GM12873 (cell line): ENCODE measurements at regions not wholly inside any gene's neighbourhood (a gene's known extent, or its start where the extent isn't known, plus 50 kb on each side); places are given as distances from the start of the nearest gene placed in this dataset.

ENCODE experiments used
- TF ChIP-seq, protein P1 (sequence below): IDR thresholded peaks from 2 replicates; pipeline ENCODE4 v1.5.1; 2012; ENCODE audit warnings: low read depth, mild to moderate bottlenecking, moderate library complexity, low read length, control low read depth; ENCODE audit not compliant: insufficient read depth; ENCODE audit errors: missing control alignments

DNA sequence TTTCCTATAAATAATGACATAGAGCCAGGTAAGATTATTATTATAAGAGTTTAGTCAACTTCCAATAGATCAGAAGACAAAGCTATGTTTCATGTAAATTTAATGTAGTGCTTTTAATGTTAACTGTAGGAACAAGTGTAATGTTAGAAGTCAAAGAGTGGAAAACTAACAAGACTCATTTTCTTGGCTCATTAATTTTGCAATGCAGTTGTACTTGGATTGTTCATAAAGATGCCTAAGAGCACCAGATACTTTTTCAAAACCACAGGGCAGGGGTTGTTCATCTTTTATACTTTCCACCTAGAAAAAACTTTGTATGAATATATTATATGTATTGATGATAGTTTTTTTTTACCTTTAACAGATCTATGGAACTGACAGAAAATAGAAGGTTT lies 1705.3 kb upstream of the CDH9 start:
- TF ChIP-seq, protein P1, sequence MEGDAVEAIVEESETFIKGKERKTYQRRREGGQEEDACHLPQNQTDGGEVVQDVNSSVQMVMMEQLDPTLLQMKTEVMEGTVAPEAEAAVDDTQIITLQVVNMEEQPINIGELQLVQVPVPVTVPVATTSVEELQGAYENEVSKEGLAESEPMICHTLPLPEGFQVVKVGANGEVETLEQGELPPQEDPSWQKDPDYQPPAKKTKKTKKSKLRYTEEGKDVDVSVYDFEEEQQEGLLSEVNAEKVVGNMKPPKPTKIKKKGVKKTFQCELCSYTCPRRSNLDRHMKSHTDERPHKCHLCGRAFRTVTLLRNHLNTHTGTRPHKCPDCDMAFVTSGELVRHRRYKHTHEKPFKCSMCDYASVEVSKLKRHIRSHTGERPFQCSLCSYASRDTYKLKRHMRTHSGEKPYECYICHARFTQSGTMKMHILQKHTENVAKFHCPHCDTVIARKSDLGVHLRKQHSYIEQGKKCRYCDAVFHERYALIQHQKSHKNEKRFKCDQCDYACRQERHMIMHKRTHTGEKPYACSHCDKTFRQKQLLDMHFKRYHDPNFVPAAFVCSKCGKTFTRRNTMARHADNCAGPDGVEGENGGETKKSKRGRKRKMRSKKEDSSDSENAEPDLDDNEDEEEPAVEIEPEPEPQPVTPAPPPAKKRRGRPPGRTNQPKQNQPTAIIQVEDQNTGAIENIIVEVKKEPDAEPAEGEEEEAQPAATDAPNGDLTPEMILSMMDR = no peak

DNA sequence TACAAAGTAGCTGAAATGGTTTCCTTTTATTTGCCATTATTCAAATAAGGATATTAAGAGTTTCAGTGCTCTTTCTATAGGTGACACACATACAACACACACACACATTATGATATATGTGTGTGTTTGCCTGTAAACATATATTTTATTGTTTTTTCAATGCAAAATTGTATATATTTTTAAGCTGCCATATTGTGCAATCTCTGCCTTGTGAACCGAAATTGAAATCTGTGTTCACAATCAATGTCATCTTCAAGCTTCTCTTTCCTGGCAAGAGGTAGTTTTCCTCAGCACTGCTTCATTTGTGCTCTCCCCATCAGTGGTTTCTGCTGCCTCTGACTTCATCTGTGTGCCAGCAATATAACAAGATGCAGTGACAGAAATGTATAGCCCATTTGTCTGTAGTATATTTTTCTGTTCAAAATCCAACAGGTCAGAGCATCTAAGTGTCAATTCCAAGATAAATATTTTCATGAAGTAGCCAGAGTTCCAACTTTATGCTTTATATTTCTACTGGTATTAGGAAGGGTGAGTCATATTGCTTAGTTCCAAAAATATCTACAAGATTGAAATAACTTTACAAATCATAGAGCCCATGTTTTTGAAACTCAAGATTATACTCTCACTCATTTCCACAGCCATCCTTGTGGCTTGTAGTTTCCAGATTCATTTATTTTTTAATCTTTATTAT lies 1704.8 kb upstream of the CDH9 start:
- TF ChIP-seq, protein P1 = no peak

DNA sequence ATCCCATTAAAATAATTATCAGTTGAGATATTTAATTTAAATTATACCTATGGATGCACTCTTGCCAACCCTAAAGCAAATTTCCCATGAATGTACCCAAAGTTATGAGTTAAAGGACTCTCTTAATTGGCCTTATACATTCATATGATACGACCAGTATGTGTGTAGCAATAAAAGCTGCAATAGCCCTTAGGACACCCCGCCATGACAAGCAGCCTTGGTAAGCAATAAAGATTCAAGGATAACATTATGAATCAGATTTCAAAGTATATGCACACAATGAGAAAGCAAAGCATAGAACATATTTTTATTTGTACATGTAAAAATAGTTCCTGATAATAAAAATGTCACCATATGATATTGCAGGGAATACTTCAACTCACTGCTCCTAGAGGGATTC lies 1699.3 kb upstream of the CDH9 start:
- TF ChIP-seq, protein P1 = no peak

DNA sequence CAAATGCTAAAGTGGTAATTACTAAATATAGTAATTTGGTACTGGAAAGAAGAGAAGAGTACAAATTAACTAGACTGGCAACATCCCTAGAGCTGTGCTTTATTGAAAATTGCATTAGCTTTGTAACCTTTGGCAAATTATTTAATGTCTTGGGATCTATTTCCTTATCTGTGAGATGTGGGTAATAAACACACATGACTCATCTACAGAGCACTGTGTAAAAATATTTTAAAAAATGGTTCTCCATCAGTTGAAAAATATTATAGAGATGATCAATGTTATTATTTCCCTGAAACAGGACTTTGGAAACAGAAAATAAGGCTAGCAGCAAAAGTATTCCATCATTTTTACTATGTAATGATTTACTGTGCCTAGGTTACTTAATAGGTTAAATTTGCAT lies 1698.8 kb upstream of the CDH9 start:
- TF ChIP-seq, protein P1 = no peak

DNA sequence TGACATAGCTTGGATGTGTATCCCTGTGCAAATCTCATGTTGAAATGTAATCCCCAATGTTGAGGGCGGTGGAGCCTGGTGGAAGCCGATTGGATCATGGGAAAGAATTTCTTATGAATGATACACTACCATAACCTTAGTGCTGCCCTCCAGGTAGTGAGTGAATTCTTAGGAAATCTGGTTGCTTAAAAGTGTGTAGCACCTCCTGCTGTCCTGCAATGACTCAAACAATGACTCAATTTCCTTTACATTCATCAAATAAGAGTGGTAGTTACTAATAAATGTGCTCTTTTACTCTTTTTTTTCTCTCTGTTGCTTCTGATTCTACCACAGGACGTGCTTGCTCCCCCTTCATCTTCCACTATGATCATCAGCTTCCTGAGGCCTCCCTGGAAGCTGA lies 1696.0 kb upstream of the CDH9 start:
- TF ChIP-seq, protein P1 = no peak

DNA sequence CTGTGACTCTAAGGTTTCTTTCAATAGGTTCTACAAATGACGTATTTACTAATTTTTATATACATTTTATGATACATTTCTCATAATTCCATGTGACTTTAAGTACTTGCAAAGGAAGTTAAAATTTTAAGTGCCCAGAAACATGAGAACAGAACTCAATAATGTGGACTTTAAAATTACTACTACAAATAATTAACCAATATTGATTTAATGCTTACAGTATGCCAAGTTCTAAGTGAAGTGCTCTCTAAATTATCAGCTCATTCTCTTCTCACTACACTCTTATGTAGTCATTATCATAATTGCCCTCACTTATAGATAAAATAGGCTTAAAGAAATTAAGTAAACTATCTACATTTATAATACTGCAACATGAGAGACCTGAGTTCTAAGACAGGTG lies 1690.7 kb upstream of the CDH9 start:
- TF ChIP-seq, protein P1 = no peak

DNA sequence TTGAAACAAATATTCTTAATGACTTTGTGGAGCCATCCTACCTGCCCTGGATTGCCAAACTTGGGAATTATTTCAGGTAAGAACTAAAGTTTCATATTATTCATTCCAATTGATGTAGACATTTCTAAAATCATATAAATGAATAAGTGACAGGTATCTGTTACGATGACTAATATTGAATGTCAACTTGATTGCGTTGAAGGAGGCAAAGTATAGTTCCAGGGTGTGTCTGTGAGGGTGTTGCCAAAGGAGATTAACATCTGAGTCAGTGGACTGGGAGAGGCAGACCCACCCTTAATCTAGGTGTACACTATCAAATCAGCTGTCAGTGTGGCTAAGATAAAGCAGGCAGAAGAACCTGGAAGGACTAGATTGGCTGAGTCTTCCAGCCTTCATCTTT lies 1688.4 kb upstream of the CDH9 start:
- TF ChIP-seq, protein P1 = no peak
